ENCODE measurements at regions not wholly inside any gene's neighbourhood (a gene's known extent, or its start where the extent isn't known, plus 50 kb on each side); places are given as distances from the start of the nearest gene placed in this dataset.
A peak's percentile ranks its signal among the peaks of the same experiment; 100 is the strongest.

DNA sequence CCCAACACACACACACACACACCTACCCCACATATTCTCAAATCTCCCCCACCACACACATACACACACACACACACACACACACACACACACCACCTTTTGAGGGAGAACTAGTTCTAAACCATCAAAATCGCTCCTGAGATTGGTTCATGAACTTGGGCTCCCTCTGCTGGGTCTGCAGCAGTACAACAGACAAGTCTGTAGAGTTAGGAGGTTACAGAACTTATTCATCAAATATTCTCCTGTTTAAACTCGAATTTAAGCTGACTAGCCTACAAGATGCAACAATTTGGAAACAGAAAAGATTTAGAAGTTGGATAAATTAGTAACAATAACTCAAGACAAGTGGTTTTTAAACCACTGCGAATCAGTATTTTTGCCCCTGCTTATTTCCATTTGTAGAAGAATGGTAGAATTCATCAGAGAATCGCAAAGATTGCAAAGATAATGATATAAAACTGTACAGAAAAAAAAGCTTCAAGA lies 136.4 kb upstream of the USP15 start:
- TF ChIP-seq, protein P1, sequence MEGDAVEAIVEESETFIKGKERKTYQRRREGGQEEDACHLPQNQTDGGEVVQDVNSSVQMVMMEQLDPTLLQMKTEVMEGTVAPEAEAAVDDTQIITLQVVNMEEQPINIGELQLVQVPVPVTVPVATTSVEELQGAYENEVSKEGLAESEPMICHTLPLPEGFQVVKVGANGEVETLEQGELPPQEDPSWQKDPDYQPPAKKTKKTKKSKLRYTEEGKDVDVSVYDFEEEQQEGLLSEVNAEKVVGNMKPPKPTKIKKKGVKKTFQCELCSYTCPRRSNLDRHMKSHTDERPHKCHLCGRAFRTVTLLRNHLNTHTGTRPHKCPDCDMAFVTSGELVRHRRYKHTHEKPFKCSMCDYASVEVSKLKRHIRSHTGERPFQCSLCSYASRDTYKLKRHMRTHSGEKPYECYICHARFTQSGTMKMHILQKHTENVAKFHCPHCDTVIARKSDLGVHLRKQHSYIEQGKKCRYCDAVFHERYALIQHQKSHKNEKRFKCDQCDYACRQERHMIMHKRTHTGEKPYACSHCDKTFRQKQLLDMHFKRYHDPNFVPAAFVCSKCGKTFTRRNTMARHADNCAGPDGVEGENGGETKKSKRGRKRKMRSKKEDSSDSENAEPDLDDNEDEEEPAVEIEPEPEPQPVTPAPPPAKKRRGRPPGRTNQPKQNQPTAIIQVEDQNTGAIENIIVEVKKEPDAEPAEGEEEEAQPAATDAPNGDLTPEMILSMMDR (IDR thresholded peaks at IDR 0.05; ENCODE audit: poor library complexity) = peak; percentile 82
- no peak for TF ChIP-seq EZH2 (IDR thresholded peaks at IDR 0.05; ENCODE audit: borderline replicate concordance)
- TF ChIP-seq EZH2phosphoT487 (IDR thresholded peaks at IDR 0.05; ENCODE audit: low read depth, severe bottlenecking, unreplicated experiment) = no peak

Measured in hepatocyte (in vitro differentiated cells).